ENCODE measurements at regions not wholly inside any gene's neighbourhood (a gene's known extent, or its start where the extent isn't known, plus 50 kb on each side); places are given as distances from the start of the nearest gene placed in this dataset.

DNA sequence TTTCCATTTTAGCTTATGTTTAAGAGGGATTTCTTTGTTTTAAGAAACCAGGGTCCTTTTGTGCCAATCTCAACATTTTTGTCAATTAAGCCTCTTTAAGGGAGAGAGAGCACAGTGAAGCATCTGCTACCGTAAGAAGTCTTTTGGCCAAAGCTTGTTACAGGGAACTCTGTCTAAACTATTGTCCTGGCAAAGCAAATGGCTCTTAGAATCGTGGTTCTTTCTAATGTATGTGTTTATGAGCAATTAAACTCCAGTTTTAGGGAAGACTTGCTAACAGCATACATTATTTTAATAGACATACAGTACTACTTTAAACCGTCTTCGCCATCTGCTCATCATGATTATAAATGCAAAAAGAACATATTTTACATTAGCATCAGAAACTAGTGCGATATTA, 202.1 kb downstream of the CDCA7 start:
- TF ChIP-seq, protein P1, sequence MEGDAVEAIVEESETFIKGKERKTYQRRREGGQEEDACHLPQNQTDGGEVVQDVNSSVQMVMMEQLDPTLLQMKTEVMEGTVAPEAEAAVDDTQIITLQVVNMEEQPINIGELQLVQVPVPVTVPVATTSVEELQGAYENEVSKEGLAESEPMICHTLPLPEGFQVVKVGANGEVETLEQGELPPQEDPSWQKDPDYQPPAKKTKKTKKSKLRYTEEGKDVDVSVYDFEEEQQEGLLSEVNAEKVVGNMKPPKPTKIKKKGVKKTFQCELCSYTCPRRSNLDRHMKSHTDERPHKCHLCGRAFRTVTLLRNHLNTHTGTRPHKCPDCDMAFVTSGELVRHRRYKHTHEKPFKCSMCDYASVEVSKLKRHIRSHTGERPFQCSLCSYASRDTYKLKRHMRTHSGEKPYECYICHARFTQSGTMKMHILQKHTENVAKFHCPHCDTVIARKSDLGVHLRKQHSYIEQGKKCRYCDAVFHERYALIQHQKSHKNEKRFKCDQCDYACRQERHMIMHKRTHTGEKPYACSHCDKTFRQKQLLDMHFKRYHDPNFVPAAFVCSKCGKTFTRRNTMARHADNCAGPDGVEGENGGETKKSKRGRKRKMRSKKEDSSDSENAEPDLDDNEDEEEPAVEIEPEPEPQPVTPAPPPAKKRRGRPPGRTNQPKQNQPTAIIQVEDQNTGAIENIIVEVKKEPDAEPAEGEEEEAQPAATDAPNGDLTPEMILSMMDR (conservative IDR thresholded peaks at IDR 0.05; ENCODE audit: low read length) = no peak

GRCh38 chr2:173557497-173557896, 202.8 kb downstream of the CDCA7 start:
- no peak overlapping the region for H3K4me3 ChIP-seq (ENCODE audit: low read length)
- no peak for DNase-seq (ENCODE audit: low read depth)
- TF ChIP-seq, protein P1 (conservative IDR thresholded peaks at IDR 0.05; ENCODE audit: low read length) = no peak

More for the DNA sequence above, 202.1 kb downstream of the CDCA7 start:
- no peak for DNase-seq (ENCODE audit: low read depth)
- no peak overlapping the region for H3K4me3 ChIP-seq (ENCODE audit: low read length)

GRCh38 chr2:173567493-173567892, 212.8 kb downstream of the CDCA7 start:
- no peak overlapping the region for H3K4me3 ChIP-seq (ENCODE audit: low read length)
- no peak for DNase-seq (ENCODE audit: low read depth)
- TF ChIP-seq, protein P1 (conservative IDR thresholded peaks at IDR 0.05; ENCODE audit: low read length) = no peak

- TF ChIP-seq, protein P1 (conservative IDR thresholded peaks at IDR 0.05; ENCODE audit: low read length) = peak; percentile 43
- H3K4me3 ChIP-seq (ENCODE audit: low read length) = no peak overlapping the region
- DNase-seq (ENCODE audit: low read depth) = peak; percentile 13
Measured at GRCh38 chr2:173568054-173568453, 213.4 kb downstream of the CDCA7 start.

DNA sequence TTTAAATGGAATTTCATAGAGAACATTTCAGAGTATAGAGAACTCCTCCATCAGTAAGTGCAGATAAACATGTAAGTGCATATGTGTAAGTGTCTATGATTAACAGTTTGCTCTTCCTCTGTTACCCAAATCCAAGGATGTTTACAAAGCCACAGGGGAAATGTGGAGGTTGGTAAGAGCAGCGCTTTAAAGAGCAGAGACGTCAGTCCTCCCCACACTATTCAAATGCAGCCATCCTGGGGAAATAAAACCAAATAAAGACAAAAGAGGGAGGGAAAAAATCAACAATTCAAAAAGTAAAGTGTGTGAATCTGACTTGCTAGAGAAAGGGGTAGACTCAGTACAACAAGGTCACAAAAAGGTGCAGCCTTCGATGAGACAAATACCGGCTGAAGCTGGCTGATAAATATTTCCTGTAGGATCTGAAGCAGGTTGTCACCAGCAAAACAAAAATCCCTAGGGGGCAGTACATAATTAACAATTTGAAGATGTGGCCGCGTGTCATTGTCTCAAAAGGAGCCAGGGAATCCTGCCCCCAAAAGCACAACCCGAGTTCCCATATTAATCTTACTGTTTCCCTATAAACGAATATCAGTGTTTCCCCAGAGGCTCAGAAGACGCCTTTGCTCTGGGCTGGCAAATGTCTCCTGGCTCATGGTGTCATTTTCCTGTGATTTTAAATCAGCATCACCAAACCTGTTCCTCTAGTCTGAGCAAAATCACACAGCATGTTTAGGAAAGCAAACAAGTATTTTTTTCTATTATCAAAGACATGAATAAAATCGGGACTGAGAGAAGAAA, 216.5 kb downstream of the CDCA7 start:
- TF ChIP-seq, protein P1 (conservative IDR thresholded peaks at IDR 0.05; ENCODE audit: low read length) = peak; percentile 33
- H3K4me3 ChIP-seq (ENCODE audit: low read length) = no peak overlapping the region
- DNase-seq (ENCODE audit: low read depth) = peak; percentile 34

GRCh38 chr2:173571887-173572680, 217.4 kb downstream of the CDCA7 start:
- TF ChIP-seq, protein P1 (conservative IDR thresholded peaks at IDR 0.05; ENCODE audit: low read length) = no peak
- no peak overlapping the region for H3K4me3 ChIP-seq (ENCODE audit: low read length)

More at GRCh38 chr2:173571887-173572680, 217.4 kb downstream of the CDCA7 start:
- no peak for DNase-seq (ENCODE audit: low read depth)
